ENCODE measurements at regions not wholly inside any gene's neighbourhood (a gene's known extent, or its start where the extent isn't known, plus 50 kb on each side); places are given as distances from the start of the nearest gene placed in this dataset.

DNA sequence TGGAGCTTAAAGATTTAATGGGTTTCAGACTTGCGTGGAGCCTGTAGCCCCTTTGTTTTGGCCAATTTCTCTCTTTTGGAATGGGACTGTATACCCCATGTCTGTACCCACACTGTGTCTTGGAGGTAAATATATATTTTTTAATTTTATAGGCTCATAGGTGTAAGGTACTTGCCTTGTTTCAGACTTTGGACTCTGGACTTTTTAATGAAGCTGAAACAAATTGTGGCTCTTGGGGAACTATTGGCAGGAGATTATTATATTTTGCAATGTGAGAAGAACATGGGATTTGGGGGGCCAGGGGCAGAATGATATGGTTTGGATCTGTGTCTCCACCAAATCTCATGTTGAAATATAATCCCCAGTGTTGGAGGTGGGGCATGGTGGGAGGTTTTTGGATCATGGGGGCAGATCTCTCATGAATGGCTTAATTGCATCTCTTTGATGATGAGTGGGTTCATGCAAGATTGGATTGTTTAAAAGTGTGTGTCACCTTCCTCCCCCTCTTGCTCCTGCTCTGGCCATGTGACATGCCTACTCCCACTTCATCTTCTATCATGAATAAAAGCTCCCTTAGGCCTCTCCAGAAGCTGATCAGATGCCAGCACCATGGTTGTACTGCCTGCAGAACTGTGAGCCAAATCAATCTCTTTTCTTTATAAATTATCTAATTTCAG, 74.1 kb upstream of the ARHGAP20 start:
- no peak for DNase-seq (ENCODE audit: low read depth in 3 of 3)

DNA sequence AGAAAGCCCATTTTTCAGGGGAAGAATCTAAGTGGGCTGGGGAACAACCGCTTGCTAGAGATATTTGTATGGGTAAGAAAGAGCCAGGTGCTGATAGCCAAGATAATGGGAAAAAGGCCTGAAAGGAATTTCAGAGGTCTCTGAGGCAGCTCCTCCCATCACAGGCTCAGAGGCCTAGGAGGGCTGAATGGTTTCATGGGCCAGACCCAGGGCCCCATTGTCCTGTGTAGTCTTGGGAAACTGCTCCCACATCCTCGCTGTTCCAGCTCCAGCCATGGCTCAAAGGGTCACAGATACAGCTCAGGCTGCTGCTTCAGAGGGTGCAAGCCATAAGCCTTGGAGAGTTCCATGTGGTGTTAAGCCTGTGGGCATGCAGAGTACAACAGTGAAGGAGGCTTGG, 73.2 kb upstream of the ARHGAP20 start:
- DNase-seq (ENCODE audit: low read depth in 3 of 3) = no peak

GRCh38 chr11:110782616-110783015, 70.4 kb upstream of the ARHGAP20 start:
- DNase-seq (ENCODE audit: low read depth in 3 of 3) = no peak

DNA sequence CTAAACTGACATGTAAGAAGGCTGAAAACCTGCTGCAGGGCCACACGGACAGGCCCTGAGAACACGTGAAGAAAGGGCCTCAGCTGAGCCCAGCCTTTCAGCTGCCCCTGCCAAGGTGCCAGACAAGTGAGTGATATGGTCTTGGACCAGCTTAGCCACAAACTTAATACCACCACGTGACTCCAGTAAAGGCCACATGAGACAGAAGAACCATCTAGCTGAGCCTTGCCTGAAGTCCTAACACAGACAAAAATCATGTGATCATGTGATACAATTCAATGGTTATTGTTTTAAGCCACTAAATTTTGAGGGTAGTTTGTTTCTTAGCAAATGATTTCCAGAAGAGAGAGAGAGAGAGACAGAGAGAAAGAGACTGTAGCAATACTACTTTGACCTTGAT, 66.9 kb upstream of the ARHGAP20 start:
- no peak for DNase-seq (ENCODE audit: low read depth in 3 of 3)

- DNase-seq (ENCODE audit: low read depth in 3 of 3) = no peak
These were observed 66.1 kb upstream of the ARHGAP20 start for GRCh38 chr11:110778343-110778742.

- DNase-seq (ENCODE audit: low read depth in 3 of 3) = no peak
These were observed 65.5 kb upstream of the ARHGAP20 start for GRCh38 chr11:110777775-110778174.

DNA sequence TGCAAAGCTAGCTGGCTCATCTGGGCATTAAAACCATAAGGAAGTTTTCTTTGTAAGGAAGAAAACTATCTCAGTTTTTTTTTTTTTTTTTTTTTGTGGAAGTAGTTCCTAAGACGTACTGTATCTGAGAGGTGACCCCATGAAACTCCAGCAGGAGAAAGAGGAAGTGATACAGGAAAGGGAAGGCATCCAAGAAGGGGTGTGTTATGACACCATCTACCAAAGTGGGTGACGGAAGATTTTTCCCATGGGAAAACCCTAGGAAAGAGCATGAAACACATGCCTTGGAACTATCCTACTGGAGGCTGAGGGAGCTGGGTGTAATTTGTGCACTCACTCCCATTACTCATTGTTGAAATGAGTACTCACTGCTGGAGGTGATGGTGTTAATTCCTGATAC, 63.8 kb upstream of the ARHGAP20 start:
- DNase-seq (ENCODE audit: low read depth in 3 of 3) = no peak

GRCh38 chr11:110774138-110775014, 62.1 kb upstream of the ARHGAP20 start:
- no peak for DNase-seq (ENCODE audit: low read depth in 3 of 3)

- DNase-seq (ENCODE audit: low read depth in 3 of 3) = no peak
These were observed 61.2 kb upstream of the ARHGAP20 start for GRCh38 chr11:110773442-110773841.

GRCh38 chr11:110772863-110773262, 60.6 kb upstream of the ARHGAP20 start:
- no peak for DNase-seq (ENCODE audit: low read depth in 3 of 3)

DNA sequence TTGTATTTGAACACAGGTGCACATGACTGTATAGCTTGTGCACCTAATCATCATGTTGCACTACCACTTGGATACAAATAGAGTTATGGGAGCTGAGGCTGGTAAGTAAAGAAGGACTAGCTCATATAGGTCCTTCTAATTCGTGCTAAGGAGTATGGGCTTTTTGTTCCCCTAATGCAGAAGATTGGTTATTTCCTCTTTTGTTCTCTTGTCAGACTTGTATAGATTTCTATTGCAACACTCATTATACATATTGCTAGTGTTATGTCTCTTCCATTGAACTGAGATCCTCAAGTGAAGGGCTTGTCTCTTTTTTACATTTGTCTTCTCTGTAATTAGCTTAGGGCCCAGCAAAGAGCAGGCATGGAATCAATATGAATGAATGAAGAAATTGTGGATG, 54.1 kb upstream of the ARHGAP20 start:
- no peak for DNase-seq (ENCODE audit: low read depth in 3 of 3)

- DNase-seq (ENCODE audit: low read depth in 3 of 3) = no peak
These were observed 52.2 kb upstream of the ARHGAP20 start for GRCh38 chr11:110764485-110764884.

- no peak for DNase-seq (ENCODE audit: low read depth in 3 of 3)
These were observed 51.2 kb upstream of the ARHGAP20 start for GRCh38 chr11:110763249-110764011.

DNA sequence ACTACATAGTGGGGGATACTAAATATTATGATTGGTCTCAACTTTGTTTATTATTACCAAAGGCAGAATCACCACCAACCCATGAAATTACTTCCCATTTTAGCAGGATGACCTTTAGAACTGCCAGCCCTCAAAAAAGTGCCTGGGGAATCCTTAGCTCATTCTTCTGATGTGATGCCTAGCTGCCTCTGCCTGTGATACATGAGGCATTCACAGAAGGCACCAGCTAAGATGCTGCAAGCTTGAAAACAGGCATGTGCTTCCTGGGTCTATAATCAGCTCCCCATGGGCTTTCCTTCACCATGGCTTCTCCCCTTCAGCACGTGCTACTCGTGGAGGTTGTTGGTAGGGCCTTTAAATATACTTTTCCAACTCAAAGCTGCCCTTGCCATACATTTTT, 50.4 kb upstream of the ARHGAP20 start:
- no peak for DNase-seq (ENCODE audit: low read depth in 3 of 3)
